GM12891 (cell line): ENCODE measurements at regions not wholly inside any gene's neighbourhood (a gene's known extent, or its start where the extent isn't known, plus 50 kb on each side); places are given as distances from the start of the nearest gene placed in this dataset.
"Not testable (repeated sequence)": the region's sequence is repeated elsewhere in the genome, so short reads cannot be mapped to it uniquely, and the experiment has no call there.

ENCODE experiments used
- DNase-seq: peaks from one replicate; pipeline ENCODE4 v3.0.0; 2011; ENCODE audit warnings: low spot score; ENCODE audit not compliant: insufficient read length
- FAIRE-seq: peaks from 2 replicates; lab custom pipeline; 2011; peaks lifted over from hg19 to GRCh38; lab: Jason Lieb, UNC
- PAX5 ChIP-seq: IDR thresholded peaks from 2 replicates; pipeline ENCODE4 v1.6.1; 2011; ENCODE audit warnings: low read length, moderate library complexity, mild to moderate bottlenecking; ENCODE audit not compliant: insufficient read depth, severe bottlenecking
- POLR2A ChIP-seq: IDR thresholded peaks from 2 replicates; pipeline ENCODE4 v1.6.1; 2011; ENCODE audit warnings: low read depth, low read length, control low read depth
- POLR2AphosphoS5 ChIP-seq: IDR thresholded peaks from 2 replicates; pipeline ENCODE4 v1.6.1; 2011; ENCODE audit warnings: low read depth, low read length, control low read depth
- POU2F2 ChIP-seq: IDR thresholded peaks from 2 replicates; pipeline ENCODE4 v1.6.1; 2011; ENCODE audit warnings: low read depth, mild to moderate bottlenecking, control low read depth, low read length, moderate library complexity
- SPI1 ChIP-seq: IDR thresholded peaks from 2 replicates; pipeline ENCODE4 v1.6.1; 2011; ENCODE audit warnings: low read depth, low read length, control low read depth
- TAF1 ChIP-seq: IDR thresholded peaks from 2 replicates; pipeline ENCODE4 v1.6.1; 2011; ENCODE audit warnings: low read depth, low read length, control low read depth

DNA sequence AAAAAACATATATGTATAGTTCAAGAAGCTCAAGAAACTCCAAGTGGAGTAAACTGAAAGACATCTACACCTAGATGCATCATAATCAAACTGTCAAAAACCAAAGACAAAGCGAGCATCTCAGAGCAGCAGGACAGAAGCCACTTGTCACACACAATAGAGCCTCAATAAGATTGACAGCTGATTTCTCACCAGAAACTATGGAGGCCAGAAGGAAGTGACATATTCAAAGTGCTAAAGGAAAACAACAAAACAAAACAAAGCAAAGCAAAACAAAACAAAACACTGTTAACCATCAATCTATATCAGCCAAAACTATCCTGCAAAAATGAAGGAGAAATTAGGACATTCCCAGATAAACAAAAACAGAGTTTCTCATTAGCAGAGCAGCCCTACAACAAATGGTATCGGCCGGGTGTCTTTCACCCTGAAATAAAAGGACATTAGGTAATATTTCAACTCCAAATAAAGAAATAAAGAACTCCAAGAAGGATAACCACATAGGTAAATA is 65.8 kb upstream of the SEPTIN5 start:
- DNase-seq (no peak), FAIRE-seq (no peak)
- no peak for TF ChIP-seq PAX5
- TF ChIP-seq SPI1, result no peak
- TF ChIP-seq TAF1, result no peak
- TF ChIP-seq POLR2AphosphoS5, result no peak
- no peak for TF ChIP-seq POLR2A
- no peak for TF ChIP-seq POU2F2

DNA sequence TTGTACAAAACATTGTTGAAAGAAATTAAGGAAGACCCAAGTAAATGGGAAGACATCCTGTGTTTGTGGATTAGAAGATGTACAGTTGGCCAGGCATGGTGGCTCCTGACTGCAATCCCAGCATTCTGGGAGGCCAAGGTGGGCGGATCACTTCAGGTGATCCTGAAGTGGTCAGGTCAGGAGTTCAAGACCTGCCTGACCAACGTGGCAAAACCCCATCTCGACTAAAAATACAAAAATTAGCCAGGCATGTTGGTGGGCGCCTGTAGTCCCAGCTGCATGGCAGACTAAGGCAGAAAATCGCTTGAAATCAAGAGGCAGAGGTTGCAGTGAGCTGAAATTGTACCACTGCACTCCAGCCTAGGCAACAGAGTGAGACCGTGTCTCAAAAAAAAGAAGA is 62.0 kb upstream of the SEPTIN5 start:
- DNase-seq, result no peak
- FAIRE-seq, result no peak
- no peak for TF ChIP-seq PAX5
- TF ChIP-seq SPI1, result no peak
- TF ChIP-seq POLR2AphosphoS5, result no peak
- TF ChIP-seq POLR2A, result no peak
- no peak for TF ChIP-seq TAF1
- TF ChIP-seq POU2F2, result no peak

DNA sequence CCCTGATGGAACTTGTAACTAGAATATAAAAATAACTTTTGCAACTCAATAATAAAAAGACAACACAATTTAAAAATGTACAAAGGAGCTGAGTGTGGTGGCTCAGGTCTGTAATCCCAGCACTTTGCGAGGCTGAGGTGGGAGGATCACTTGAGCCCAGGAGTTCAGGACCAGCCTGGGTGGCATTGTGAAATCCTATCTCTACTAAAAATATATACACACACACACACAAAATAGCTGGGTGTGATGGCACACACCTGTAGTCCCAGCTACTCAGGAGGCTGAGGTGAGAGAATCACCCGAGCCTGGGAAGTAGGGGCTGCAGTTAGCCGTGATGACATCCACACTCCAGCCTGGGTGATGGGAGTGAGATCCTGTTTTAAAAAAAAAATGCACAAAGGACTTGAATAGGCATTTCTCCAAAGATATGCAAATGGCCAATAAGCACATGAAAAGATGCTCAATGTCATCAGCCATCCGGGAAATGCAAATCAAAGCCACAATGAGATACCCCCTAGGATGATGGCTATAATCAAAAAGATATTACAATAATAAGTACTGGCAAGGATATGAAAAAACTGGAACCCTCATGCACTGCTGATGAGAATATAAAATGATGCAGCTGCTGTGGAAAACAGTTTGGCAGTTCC is 59.8 kb upstream of the SEPTIN5 start:
- TF ChIP-seq POLR2A, result no peak
- no peak for TF ChIP-seq PAX5
- TF ChIP-seq TAF1, result no peak
- FAIRE-seq (no peak), DNase-seq (no peak)

DNA sequence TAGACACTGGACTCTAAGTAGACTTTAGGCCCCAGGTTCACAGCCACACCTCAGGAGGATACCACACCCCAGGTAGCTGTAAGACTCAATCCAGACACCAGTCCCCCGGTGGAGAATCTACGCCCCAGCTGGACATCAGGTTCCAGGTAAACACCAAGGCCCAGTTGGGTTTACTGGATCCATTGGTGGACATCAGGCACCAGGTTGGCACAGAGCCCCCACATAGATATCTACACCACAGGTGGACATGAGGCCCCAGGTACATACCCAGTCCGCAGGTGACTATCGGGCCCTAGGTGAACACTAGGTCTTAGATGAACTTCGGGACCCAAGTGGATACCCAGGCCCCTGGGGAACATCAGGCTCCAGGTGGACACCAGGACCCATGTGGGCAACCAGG is 58.9 kb upstream of the SEPTIN5 start:
- DNase-seq (no peak), FAIRE-seq (no peak)
- TF ChIP-seq SPI1, result no peak
- no peak for TF ChIP-seq TAF1
- no peak for TF ChIP-seq PAX5
- no peak for TF ChIP-seq POLR2A
- no peak for TF ChIP-seq POLR2AphosphoS5
- no peak for TF ChIP-seq POU2F2

DNA sequence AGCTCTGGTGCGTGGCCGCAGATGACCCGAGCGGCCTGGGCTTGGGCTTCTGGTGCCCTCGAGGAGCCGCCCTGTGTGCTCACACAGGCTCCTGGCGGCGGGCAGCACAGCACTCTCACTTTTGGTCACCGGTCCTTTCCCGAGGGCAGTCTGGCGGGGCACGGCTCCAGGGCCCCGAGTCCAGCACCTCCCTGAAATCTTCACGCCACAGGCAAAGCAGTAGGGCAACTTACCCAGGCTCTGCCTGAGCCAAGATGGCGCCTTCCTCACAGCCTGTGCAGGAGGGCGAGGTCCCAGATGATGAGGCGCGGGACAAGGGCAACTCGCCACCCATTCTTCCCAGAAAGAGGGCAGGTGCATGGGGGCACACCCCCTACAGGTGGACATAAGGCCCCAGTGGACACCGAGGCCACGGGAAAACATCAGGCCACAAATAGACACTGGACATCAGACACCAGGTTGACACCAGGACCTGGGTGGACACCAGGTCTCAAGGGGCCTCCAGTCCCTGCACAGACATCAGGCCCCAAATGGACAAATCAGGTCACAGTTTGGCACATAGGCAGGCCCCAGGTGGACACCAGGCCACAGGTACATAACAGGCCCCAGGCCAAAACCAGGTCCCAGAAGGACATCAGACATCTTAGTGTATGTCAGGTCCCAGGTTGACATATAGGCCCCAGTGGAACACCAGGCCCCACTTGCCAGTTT is 57.6 kb upstream of the SEPTIN5 start:
- TF ChIP-seq POLR2AphosphoS5, result no peak
- TF ChIP-seq POLR2A, result no peak
- TF ChIP-seq TAF1, result no peak
- FAIRE-seq, result no peak
- DNase-seq, result no peak

DNA sequence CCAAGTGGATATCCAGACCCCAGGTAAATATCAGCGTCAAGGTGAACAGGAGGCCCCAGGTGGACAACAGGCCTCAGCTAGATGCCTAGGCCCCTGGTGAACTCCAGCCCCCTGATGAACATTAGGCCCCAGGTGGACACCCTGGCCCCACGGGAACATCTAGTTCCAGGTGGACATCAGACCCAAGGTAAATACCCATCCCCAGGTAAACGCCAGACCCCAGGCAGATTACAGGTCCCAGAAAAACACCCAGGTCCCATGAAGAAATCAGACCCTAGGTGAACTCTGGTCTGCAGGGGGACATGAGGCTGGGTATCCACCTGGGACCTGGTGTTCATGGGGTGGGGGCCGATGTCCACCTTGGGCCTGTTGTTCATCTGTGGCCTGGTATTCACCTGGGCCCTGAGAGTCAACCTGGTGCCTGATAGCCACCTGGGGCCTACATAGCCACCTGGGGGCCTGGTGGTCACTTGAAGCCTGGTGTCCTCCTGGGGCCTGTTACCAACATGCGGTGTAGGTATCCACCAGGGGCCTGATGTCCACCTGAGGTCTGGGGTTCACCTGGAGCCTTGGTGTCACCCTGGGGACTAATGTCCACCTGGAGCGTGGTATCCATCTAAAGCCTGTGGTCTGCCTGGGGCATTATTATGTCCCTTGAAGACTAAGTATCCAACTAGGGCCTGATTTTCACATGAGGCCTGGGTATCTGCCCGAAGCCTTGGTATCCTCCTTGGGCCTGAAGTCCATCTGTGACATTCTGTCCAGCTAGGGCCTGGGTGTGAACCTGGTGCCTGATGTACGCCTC is 56.8 kb upstream of the SEPTIN5 start:
- no peak for FAIRE-seq

DNA sequence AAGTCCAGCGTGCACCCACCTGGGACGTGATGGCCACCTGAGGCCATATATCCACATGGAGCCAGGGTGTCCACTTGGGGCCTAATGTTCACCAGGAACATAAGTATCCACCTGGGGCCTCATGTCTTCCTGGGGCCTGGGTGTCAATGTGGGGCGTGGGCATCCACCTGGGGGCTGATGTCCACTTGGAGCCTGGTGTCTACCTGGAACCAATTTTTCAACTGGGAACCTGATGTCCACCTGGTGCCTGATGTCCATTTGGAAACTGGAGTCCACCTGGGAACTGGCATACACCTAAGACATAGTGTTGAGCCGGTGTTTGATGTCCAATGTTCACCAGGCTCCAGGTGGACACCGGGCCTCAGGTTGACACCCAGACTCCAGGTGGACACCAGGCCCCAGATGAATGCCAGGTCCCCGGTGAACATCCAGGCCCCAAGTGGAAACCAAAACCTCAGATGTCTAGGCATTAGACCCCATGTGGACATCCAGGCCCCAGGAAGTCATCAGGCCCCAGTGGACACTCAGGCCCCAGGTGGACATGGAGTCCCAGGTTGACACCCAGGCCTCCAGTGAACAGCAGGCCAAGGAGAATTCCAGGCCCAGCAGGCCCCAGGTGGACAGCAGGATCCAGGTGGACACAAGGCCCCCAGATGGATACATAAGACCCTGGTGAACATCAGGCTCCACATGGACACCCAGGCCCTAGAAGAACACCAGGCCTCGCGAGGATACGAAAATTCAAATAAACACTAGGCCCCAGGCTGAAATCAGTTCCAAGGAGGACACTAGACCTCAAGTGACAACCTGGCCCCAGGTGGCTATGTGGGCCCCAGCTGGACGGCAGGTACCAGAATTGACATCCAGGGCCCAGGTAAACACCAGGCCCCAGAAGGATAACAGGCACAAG is 56.0 kb upstream of the SEPTIN5 start:
- DNase-seq, result no peak
- no peak for FAIRE-seq
- TF ChIP-seq PAX5 (no peak), SPI1 (no peak), TAF1 (no peak), POU2F2 (no peak), POLR2AphosphoS5 (no peak), POLR2A (no peak)

More for the DNA sequence above, 56.8 kb upstream of the SEPTIN5 start:
- TF ChIP-seq SPI1, result no peak
- TF ChIP-seq TAF1, result no peak
- TF ChIP-seq PAX5, result no peak
- no peak for TF ChIP-seq POLR2A
- no peak for TF ChIP-seq POLR2AphosphoS5
- TF ChIP-seq POU2F2, result no peak
- no peak for DNase-seq

DNA sequence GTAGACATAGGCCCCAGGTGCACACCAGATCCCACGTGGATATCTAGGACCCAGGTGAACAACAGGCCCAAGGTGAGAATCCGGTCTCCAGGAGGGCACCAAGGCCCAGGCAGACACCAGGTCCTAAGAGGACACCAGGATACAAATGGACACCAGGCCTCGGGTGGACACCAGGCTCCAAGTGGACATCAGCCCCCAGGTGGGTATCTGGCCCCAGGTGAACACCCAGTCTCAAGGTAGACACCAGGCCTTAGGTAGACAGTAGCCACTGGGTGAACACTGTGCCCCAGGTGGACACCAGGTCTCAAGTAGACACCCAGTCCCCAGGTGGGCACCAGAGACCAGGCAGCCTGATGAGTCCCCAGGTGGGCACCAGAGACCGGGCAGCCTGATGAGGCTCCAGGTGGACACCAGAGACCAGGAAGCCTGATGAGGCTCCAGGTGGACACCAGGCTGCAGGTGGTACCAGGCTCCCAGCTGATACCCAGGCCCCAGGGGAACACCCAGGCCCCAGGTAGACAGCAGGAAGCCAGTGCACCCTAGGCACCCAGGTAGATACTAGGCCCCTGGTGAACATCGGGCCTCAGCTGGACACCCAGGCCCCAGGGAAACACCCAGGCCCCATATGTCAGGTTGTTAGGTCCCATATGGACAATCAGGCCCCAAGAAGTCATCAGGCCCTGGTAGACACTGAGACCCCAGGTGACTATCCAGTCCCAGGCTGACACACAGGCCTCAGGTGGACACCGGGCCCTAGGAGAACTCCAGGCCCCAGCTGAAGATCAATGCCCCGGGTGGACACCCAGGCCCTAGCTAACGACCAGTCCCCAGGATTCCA is 55.1 kb upstream of the SEPTIN5 start:
- no peak for TF ChIP-seq POU2F2
- FAIRE-seq, result no peak
- DNase-seq, result no peak

DNA sequence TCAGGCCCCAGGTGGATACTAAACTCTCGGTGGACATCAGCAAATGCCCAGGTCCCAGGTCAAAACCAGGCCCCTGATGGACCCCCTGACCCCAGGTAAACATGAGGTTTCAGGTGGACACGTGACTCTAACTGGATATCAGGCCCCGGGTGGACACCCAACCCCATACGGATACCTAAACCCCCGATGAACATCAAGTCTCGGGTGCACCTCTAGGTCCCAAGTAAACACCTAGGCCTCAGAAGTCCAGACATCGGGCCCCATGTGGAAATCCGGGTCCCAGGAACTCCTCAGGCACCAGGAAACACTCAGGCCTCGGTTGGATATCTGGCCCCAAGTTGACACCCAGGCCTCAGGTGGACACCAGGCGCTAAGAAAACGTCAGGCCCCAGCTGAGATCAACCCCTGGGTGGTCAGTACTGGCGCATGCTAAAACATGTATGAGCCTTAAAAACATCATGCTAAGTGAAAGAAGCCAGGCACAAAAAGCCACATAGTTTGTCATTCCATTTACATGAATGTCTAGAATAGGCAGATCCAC is 54.4 kb upstream of the SEPTIN5 start:
- FAIRE-seq (no peak), DNase-seq (no peak)
- TF ChIP-seq SPI1 (no peak), POLR2A (no peak), POLR2AphosphoS5 (no peak), TAF1 (no peak), POU2F2 (no peak), PAX5 (no peak)

DNA sequence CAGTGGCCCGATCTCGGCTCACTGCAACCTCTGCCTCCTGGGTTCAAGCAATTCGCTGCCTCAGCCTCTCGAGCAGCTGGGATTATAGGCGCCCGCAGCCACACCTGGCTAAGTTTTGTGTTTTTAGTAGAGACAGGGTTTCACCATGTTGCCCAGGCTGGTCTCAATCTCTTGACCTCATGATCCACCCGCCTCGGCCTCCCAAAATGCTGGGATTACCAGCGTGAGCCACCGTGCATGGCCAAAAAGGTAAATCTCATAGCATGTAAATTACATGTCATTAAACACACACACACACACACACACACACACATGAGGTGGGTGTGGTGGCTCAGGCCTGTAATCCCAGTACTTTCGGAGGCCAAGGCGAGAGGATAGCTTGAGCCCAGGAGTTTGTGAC is 53.7 kb upstream of the SEPTIN5 start:
- not testable (repeated sequence) for FAIRE-seq, DNase-seq
